Adrenal gland (tissue), 9 donors: ENCODE measurements at regions not wholly inside any gene's neighbourhood (a gene's known extent, or its start where the extent isn't known, plus 50 kb on each side); places are given as distances from the start of the nearest gene placed in this dataset.

Source experiments
- DNase-seq, 7 donors: peaks; one replicate each; pipeline ENCODE4 v3.0.0-alpha.2; 2019 to 2020
- H3K27ac ChIP-seq, 5 donors: fragments of 200-600 bp; sonication (generic) in 4 of 5; 1 replicate in 3 of 5; 2 replicates in 2 of 5; pipeline versions ENCODE4 v1.5.1 to v1.8.0; 2016 to 2020; ENCODE audit warnings: mild to moderate bottlenecking in 1 of 5
- H3K27me3 ChIP-seq: fragments of 200-600 bp; 2 replicates; pipeline ENCODE4 v1.8.0; 2021
- H3K36me3 ChIP-seq, 2 donors: fragments of 200-600 bp; replicated peaks in 1 of 2; 1 replicate in 1 of 2; 2 replicates in 1 of 2; pipeline versions ENCODE4 v1.5.1 to v1.8.0; 2018 to 2022
- H3K4me1 ChIP-seq, 2 donors: fragments of 200-600 bp; replicated peaks in 1 of 2; 1 replicate in 1 of 2; 2 replicates in 1 of 2; pipeline versions ENCODE4 v1.5.1 to v1.8.0; 2018 to 2021
- H3K4me3 ChIP-seq, 4 donors: fragments of 200-600 bp; sonication (generic) in 3 of 4; one replicate each; pipeline ENCODE4 v1.5.1; 2016 to 2018
- H3K9me3 ChIP-seq, 3 donors: fragments of 200-600 bp; sonication (generic) in 1 of 3; replicated peaks in 1 of 3; 1 replicate in 2 of 3; 2 replicates in 1 of 3; pipeline versions ENCODE4 v1.5.1 to v1.8.0; 2016 to 2021
- CTCF ChIP-seq, 6 experiments: fragments of 450-650 bp in 4 of 6; fragments of 200-600 bp in 2 of 6; sonication (generic) in 1 of 6; IDR thresholded peaks; 1 replicate in 5 of 6; 2 replicates in 1 of 6; pipeline versions ENCODE4 v1.5.1 to v1.8.0; 2016 to 2021; ENCODE audit warnings: antibody characterized with exemption in 6 of 6, mild to moderate bottlenecking in 2 of 6, moderate library complexity in 1 of 6
- POLR2A ChIP-seq, 2 donors: fragments of 450-650 bp; IDR thresholded peaks; one replicate each; pipeline ENCODE4 v1.6.1; 2017; ENCODE audit warnings: antibody characterized with exemption in 2 of 2, mild to moderate bottlenecking in 2 of 2, moderate library complexity in 1 of 2
- WGBS, 4 donors: extraction: QIAGEN DNeasy Blood & Tissue Kit in 2 of 4; methylation state at CpG; one replicate each; pipeline versions ENCODE4 v1.1.5 to v1.1.7; 2013 to 2017; 5-methylcytosine and 5-hydroxymethylcytosine counted together
- intact Hi-C, 2 donors: fragments of 100-400 bp; cut with DNase I; formaldehyde crosslinking; loops; one replicate each; pipeline versions ENCODE4 v1.14.1 to v1.15.0; 2022 to 2023
- donor health status: healthy with polysubstance abuse.
- donor health status: Bipolar disorder and iron deficiency.
- donor health status: DM: yes; HTN: yes; CAD: no.
- donor health status: DM: no; HTN: no; CAD: no.
- donor health status: DM: no; HTN: no; CAD: no.

GRCh38 chrX:17295791-17296190 is 79.2 kb upstream of the NHS start:
- H3K27me3 ChIP-seq, result no peaks in the 10 kb centered on the region
- DNase-seq, result no peak
- H3K36me3 ChIP-seq, result no peaks in the 10 kb centered on the region
- 10 to 63% (median 49%) methylated on average over 1 of the region's 1 CpG for WGBS, 4 donors
- no peak overlapping the region for H3K27ac ChIP-seq
- intact Hi-C loops, result no loop called here
- H3K9me3 ChIP-seq, result no peaks in the 10 kb centered on the region
- no peak for TF ChIP-seq CTCF (IDR thresholded peaks at IDR 0.05)
- TF ChIP-seq POLR2A (IDR thresholded peaks at IDR 0.05), result no peak
- no peak overlapping the region for H3K4me3 ChIP-seq
- no peaks in the 10 kb centered on the region for H3K4me1 ChIP-seq

- intact Hi-C loops, result no loop called here
- no peak overlapping the region for H3K27ac ChIP-seq
- no peak for TF ChIP-seq CTCF (IDR thresholded peaks at IDR 0.05)
- TF ChIP-seq POLR2A (IDR thresholded peaks at IDR 0.05), result no peak
- no peak for DNase-seq
- no peaks in the 10 kb centered on the region for H3K4me1 ChIP-seq
- H3K9me3 ChIP-seq, result no peaks in the 10 kb centered on the region
- WGBS, 4 donors, result 45 to 100% (median 97%) methylated on average over 1 of the region's 1 CpG
- H3K4me3 ChIP-seq, result no peak overlapping the region
- no peaks in the 10 kb centered on the region for H3K27me3 ChIP-seq
- no peaks in the 10 kb centered on the region for H3K36me3 ChIP-seq
Observed at GRCh38 chrX:17298564-17298963, 76.4 kb upstream of the NHS start.

GRCh38 chrX:17299206-17299605 is 75.8 kb upstream of the NHS start:
- no peaks in the 10 kb centered on the region for H3K4me1 ChIP-seq
- no peak for DNase-seq
- H3K27me3 ChIP-seq, result no peaks in the 10 kb centered on the region
- intact Hi-C loops, result no loop called here
- no peak overlapping the region for H3K4me3 ChIP-seq
- H3K27ac ChIP-seq, result no peak overlapping the region
- no peaks in the 10 kb centered on the region for H3K9me3 ChIP-seq
- TF ChIP-seq POLR2A (IDR thresholded peaks at IDR 0.05) (no peak), CTCF (IDR thresholded peaks at IDR 0.05) (no peak)
- 71 to 88% (median 78%) methylated on average over 5 of the region's 5 CpGs for WGBS, 4 donors
- H3K36me3 ChIP-seq, result no peaks in the 10 kb centered on the region

GRCh38 chrX:17323397-17323796 is 51.6 kb upstream of the NHS start:
- no peaks in the 10 kb centered on the region for H3K4me1 ChIP-seq
- no peaks in the 10 kb centered on the region for H3K36me3 ChIP-seq
- TF ChIP-seq POLR2A (IDR thresholded peaks at IDR 0.05), result no peak
- TF ChIP-seq CTCF (IDR thresholded peaks at IDR 0.05), result peak in 5 of 6 experiments; percentile 13 to 63 (median 37)
- H3K27me3 ChIP-seq, result no peaks in the 10 kb centered on the region
- no peak overlapping the region for H3K4me3 ChIP-seq
- intact Hi-C loops, result no loop called here
- H3K9me3 ChIP-seq, result no peaks in the 10 kb centered on the region
- H3K27ac ChIP-seq, result no peak overlapping the region
- peak in 4 of 7 donors; percentile 7 to 21 (median 16) for DNase-seq
- WGBS, 4 donors, result 81 to 87% (median 84%) methylated on average over 4 of the region's 4 CpGs
